ENCODE measurements at regions not wholly inside any gene's neighbourhood (a gene's known extent, or its start where the extent isn't known, plus 50 kb on each side); places are given as distances from the start of the nearest gene placed in this dataset.

- Histone ChIP-seq H3K27ac (ENCODE audit: low read depth, low read length) (no peak overlapping the region), H3K36me3 (ENCODE audit: control insufficient read depth, insufficient read depth, low read length) (no peaks in the 10 kb centered on the region), H3K4me1 (ENCODE audit: control insufficient read depth, insufficient read depth, low read length) (no peaks in the 10 kb centered on the region), H3K9ac (ENCODE audit: extremely low read depth, low read length, poor library complexity, severe bottlenecking) (no peak overlapping the region), H3K27me3 (ENCODE audit: control insufficient read depth, insufficient read depth, low read length, poor library complexity, severe bottlenecking) (no peaks in the 10 kb centered on the region), H3K9me3 (ENCODE audit: control insufficient read depth, low read length) (peaks cover 4% of the 10 kb centered on the region), H3K4me3 (ENCODE audit: low read length) (no peak overlapping the region)
- Mint-ChIP-seq H3K4me1 (peaks cover 9% of the 10 kb centered on the region), H3K27ac (no peak overlapping the region), H3K27me3 (ENCODE audit: insufficient read depth) (no peaks in the 10 kb centered on the region), H3K9me3 (no peaks in the 10 kb centered on the region), H3K4me3 (no peak overlapping the region), H3K36me3 (ENCODE audit: low read depth) (no peaks in the 10 kb centered on the region)
- DNase-seq, result no peak
- TF ChIP-seq CTCF (conservative IDR thresholded peaks at IDR 0.05), result no peak
- 87 to 100% methylated on average over 1 to 3 of the region's 3 CpGs for WGBS, 2 experiments (ENCODE audit: insufficient coverage in 1 of 2, insufficient read length in 1 of 2)
Measured at GRCh38 chr21:28257276-28257675, 735.4 kb downstream of the LTN1 start.

GRCh38 chr21:28256837-28257236, 735.8 kb downstream of the LTN1 start:
- H3K4me3 Mint-ChIP-seq, result no peak overlapping the region
- H3K27me3 ChIP-seq (ENCODE audit: control insufficient read depth, insufficient read depth, low read length, poor library complexity, severe bottlenecking), result no peaks in the 10 kb centered on the region
- H3K9ac ChIP-seq (ENCODE audit: extremely low read depth, low read length, poor library complexity, severe bottlenecking), result no peak overlapping the region
- no peaks in the 10 kb centered on the region for H3K27me3 Mint-ChIP-seq (ENCODE audit: insufficient read depth)
- H3K4me1 Mint-ChIP-seq, result peaks cover 9% of the 10 kb centered on the region
- no peak overlapping the region for H3K27ac Mint-ChIP-seq
- no peak overlapping the region for H3K4me3 ChIP-seq (ENCODE audit: low read length)
- WGBS, 2 experiments (ENCODE audit: insufficient coverage in 1 of 2, insufficient read length in 1 of 2), result 87 to 100% methylated on average over 2 to 6 of the region's 6 CpGs
- H3K9me3 Mint-ChIP-seq, result no peaks in the 10 kb centered on the region
- H3K36me3 ChIP-seq (ENCODE audit: control insufficient read depth, insufficient read depth, low read length), result no peaks in the 10 kb centered on the region
- DNase-seq, result no peak
- no peak overlapping the region for H3K27ac ChIP-seq (ENCODE audit: low read depth, low read length)
- TF ChIP-seq CTCF (conservative IDR thresholded peaks at IDR 0.05), result no peak
- H3K36me3 Mint-ChIP-seq (ENCODE audit: low read depth), result no peaks in the 10 kb centered on the region
- peaks cover 4% of the 10 kb centered on the region for H3K9me3 ChIP-seq (ENCODE audit: control insufficient read depth, low read length)
- no peaks in the 10 kb centered on the region for H3K4me1 ChIP-seq (ENCODE audit: control insufficient read depth, insufficient read depth, low read length)

GRCh38 chr21:28256420-28256831, 736.3 kb downstream of the LTN1 start:
- Histone ChIP-seq H3K4me1 (ENCODE audit: control insufficient read depth, insufficient read depth, low read length) (no peaks in the 10 kb centered on the region), H3K36me3 (ENCODE audit: control insufficient read depth, insufficient read depth, low read length) (no peaks in the 10 kb centered on the region), H3K9ac (ENCODE audit: extremely low read depth, low read length, poor library complexity, severe bottlenecking) (no peak overlapping the region), H3K27me3 (ENCODE audit: control insufficient read depth, insufficient read depth, low read length, poor library complexity, severe bottlenecking) (no peaks in the 10 kb centered on the region), H3K4me3 (ENCODE audit: low read length) (no peak overlapping the region), H3K27ac (ENCODE audit: low read depth, low read length) (no peak overlapping the region), H3K9me3 (ENCODE audit: control insufficient read depth, low read length) (peaks cover 4% of the 10 kb centered on the region)
- H3K4me1 Mint-ChIP-seq, result peaks cover 9% of the 10 kb centered on the region
- no peaks in the 10 kb centered on the region for H3K27me3 Mint-ChIP-seq (ENCODE audit: insufficient read depth)
- H3K9me3 Mint-ChIP-seq, result no peaks in the 10 kb centered on the region
- no peak overlapping the region for H3K4me3 Mint-ChIP-seq
- H3K36me3 Mint-ChIP-seq (ENCODE audit: low read depth), result no peaks in the 10 kb centered on the region
- TF ChIP-seq CTCF (conservative IDR thresholded peaks at IDR 0.05), result no peak
- 86% methylated on average over 1 of the region's 1 CpG; no CpG with 5 or more reads in 1 of the 2 experiments for WGBS, 2 experiments (ENCODE audit: insufficient coverage in 1 of 2, insufficient read length in 1 of 2)
- H3K27ac Mint-ChIP-seq, result no peak overlapping the region
- no peak for DNase-seq

Measured in endodermal cell (in vitro differentiated cells).